ENCODE measurements at regions not wholly inside any gene's neighbourhood (a gene's known extent, or its start where the extent isn't known, plus 50 kb on each side); places are given as distances from the start of the nearest gene placed in this dataset.

DNA sequence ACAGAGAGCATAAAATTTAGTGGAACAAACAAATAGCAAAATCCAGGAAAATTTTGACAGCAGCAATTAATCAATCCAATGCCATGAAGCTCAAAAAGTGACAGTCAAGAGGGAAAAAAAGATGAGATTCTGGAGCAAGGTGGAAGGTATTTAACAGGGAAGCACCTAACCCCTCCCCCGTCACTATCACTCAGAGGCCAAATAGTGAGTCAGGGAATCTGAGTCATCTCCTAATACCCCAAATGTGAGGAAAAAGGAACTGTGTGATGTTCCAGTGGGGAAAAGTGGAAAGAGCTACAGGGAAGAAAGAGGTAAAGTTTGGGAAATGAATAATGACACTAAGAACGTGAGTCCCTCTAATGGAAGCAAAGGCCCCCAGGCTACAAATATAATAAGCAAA, 113.2 kb upstream of the PHF14 start:
- Histone ChIP-seq H3K4me1 (ENCODE audit: control insufficient read depth, insufficient read depth, low read length) (no peaks in the 10 kb centered on the region), H3K9me1 (ENCODE audit: insufficient read depth, low read length) (no peaks in the 10 kb centered on the region), H3K36me3 (ENCODE audit: control insufficient read depth, insufficient read depth, low read length) (no peaks in the 10 kb centered on the region), H3K4ac (ENCODE audit: low read depth, low read length) (no peak overlapping the region), H2AK9ac (replicated peaks; ENCODE audit: low read depth, low read length, poor library complexity) (no peak overlapping the region), H2AK5ac (ENCODE audit: low read depth, low read length) (no peak overlapping the region), H2AFZ (replicated peaks; ENCODE audit: low read length, poor library complexity) (no peak overlapping the region), H4K20me1 (ENCODE audit: insufficient read depth, low read length) (no peaks in the 10 kb centered on the region), H3K4me3 (ENCODE audit: insufficient read depth, low read depth, low read length) (no peak overlapping the region), H2BK20ac (ENCODE audit: low read depth, low read length) (no peak overlapping the region), H3K27ac (ENCODE audit: insufficient read depth, low read length) (no peak overlapping the region), H3K56ac (ENCODE audit: extremely low read depth, insufficient read depth, low read length) (no peak overlapping the region), H3K18ac (ENCODE audit: low read depth, low read length) (no peak overlapping the region), H2BK15ac (ENCODE audit: low read depth, low read length) (no peak overlapping the region), H3K27me3 (ENCODE audit: control insufficient read depth, insufficient read depth, low read length) (no peaks in the 10 kb centered on the region), H4K91ac (ENCODE audit: insufficient read depth, low read depth, low read length) (no peak overlapping the region), H2BK120ac (ENCODE audit: low read depth, low read length) (no peak overlapping the region), H3K23ac (ENCODE audit: low read depth, low read length) (no peak overlapping the region), H3K9ac (ENCODE audit: low read depth, low read length) (no peak overlapping the region), H3K14ac (replicated peaks; ENCODE audit: low read depth, low read length) (no peak overlapping the region), H3K4me2 (ENCODE audit: low read depth, low read length) (no peak overlapping the region), H4K8ac (ENCODE audit: low read depth in 2 of 2, low read length in 2 of 2) (no peak overlapping the region), H2BK5ac (ENCODE audit: low read depth, low read length, poor library complexity, severe bottlenecking) (no peak overlapping the region), H3K79me1 (ENCODE audit: low read depth in 1 of 2, low read length in 2 of 2) (no peaks in the 10 kb centered on the region), H4K5ac (ENCODE audit: low read depth, low read length) (no peak overlapping the region), H3K9me3 (ENCODE audit: control insufficient read depth, insufficient read depth, low read length) (peaks cover 6% of the 10 kb centered on the region)
- ChIA-PET POLR2A (ENCODE audit: unreplicated experiment) (no interaction called here), CTCF (no interaction called here)
- DNase-seq (no peak), ATAC-seq (ENCODE audit: low read depth) (no peak)
- intact Hi-C loops (cut with micrococcal nuclease): no loop called here
- dilution Hi-C loops (cut with HindIII; ENCODE audit: low sequenced_read_pairs, unreplicated experiment): no loop called here
- TF ChIP-seq SMC3 (IDR thresholded peaks at IDR 0.05; ENCODE audit: low read depth, low read length): no peak
- no peak for TF ChIP-seq RCOR1 (IDR thresholded peaks at IDR 0.05; ENCODE audit: insufficient replicate concordance, low read length)
- no peak for TF ChIP-seq CEBPB (IDR thresholded peaks at IDR 0.05; ENCODE audit: low read depth, low read length)
- TF ChIP-seq USF2 (IDR thresholded peaks at IDR 0.05; ENCODE audit: low read depth, low read length): no peak
- no peak for TF ChIP-seq MAFK (IDR thresholded peaks at IDR 0.05; ENCODE audit: low read depth, low read length)
- TF ChIP-seq CTCF (conservative IDR thresholded peaks at IDR 0.05; ENCODE audit: low read depth, low read length): no peak
- no peak for TF ChIP-seq NFE2L2 (IDR thresholded peaks at IDR 0.05; ENCODE audit: low read depth, low read length)
- no peak for TF ChIP-seq ELK1 (IDR thresholded peaks at IDR 0.05; ENCODE audit: borderline replicate concordance, low read depth, low read length)
- TF ChIP-seq FOS (IDR thresholded peaks at IDR 0.05; ENCODE audit: low read depth, low read length): no peak
- TF ChIP-seq CHD1 (IDR thresholded peaks at IDR 0.05; ENCODE audit: low read depth, low read length): no peak
- TF ChIP-seq RAD21 (IDR thresholded peaks at IDR 0.05; ENCODE audit: low read length): no peak
- no peak for TF ChIP-seq POLR2A (IDR thresholded peaks at IDR 0.05; ENCODE audit: low read depth, low read length)
- no peak for TF ChIP-seq BHLHE40 (IDR thresholded peaks at IDR 0.05; ENCODE audit: low read depth, low read length)
- no peak for TF ChIP-seq RFX5 (IDR thresholded peaks at IDR 0.05; ENCODE audit: low read depth, low read length)
- in situ Hi-C loops (cut with MboI; ENCODE audit: low sequenced_read_pairs): no loop called here
- no CpG with 5 or more reads among the region's 2 CpGs for WGBS, 2 experiments (ENCODE audit: extremely low coverage in 2 of 2, insufficient read length in 1 of 2)
- no TSS peak for BruUV-seq (replicated peaks)

Data from IMR-90 (cell line).